ENCODE measurements at regions not wholly inside any gene's neighbourhood (a gene's known extent, or its start where the extent isn't known, plus 50 kb on each side); places are given as distances from the start of the nearest gene placed in this dataset.

DNA sequence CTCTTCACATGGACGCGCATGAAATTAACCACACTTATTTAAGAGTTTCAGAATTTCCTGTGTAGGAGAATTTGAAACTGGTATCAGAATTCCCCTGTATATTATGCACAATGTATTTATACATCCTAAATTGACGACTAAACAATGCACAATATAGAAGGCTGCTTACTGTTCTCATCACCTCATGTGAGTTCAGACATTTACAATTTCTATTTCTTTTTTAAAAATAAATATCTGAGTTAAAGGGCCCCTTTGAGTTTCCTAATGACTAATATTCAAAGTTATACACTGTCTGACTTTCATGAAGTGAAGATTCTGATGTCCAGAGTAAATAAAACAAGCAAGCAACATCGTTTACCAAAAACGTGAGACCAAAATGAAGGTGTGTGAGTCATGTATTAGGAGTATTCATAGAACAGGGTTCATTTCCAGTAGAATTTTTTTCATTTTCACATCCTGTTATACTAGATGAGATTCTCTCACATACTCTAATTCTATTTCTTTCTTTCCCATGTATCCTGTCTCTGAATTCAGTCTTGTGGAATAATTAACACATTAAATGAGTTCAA lies 406.2 kb downstream of the NUP35 start:
- DNase-seq (ENCODE audit: low read depth), result no peak
- H3K4me3 ChIP-seq (ENCODE audit: low read depth, low read length), result no peak overlapping the region
- TF ChIP-seq, protein P1, sequence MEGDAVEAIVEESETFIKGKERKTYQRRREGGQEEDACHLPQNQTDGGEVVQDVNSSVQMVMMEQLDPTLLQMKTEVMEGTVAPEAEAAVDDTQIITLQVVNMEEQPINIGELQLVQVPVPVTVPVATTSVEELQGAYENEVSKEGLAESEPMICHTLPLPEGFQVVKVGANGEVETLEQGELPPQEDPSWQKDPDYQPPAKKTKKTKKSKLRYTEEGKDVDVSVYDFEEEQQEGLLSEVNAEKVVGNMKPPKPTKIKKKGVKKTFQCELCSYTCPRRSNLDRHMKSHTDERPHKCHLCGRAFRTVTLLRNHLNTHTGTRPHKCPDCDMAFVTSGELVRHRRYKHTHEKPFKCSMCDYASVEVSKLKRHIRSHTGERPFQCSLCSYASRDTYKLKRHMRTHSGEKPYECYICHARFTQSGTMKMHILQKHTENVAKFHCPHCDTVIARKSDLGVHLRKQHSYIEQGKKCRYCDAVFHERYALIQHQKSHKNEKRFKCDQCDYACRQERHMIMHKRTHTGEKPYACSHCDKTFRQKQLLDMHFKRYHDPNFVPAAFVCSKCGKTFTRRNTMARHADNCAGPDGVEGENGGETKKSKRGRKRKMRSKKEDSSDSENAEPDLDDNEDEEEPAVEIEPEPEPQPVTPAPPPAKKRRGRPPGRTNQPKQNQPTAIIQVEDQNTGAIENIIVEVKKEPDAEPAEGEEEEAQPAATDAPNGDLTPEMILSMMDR (conservative IDR thresholded peaks at IDR 0.05; ENCODE audit: low read depth, low read length), result no peak

DNA sequence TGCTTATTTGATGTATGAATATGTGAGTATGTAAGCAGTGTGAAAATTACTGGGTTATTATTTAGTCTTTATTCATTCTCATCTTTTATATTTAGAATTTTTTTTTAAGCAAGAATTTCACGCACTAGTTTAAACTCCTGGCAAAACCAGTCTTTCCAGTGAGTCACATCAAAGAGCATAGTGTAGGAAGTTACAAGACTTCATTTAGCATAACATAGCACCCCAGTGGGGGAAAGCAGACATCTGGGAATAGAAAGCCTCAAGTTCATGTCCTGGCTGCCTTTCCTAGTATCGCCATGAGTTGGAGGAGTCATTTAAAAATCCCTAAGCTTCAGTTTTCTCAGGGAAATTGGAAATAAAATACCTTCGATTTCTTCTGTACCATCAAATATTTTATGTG lies 408.3 kb downstream of the NUP35 start:
- DNase-seq (ENCODE audit: low read depth), result no peak
- H3K4me3 ChIP-seq (ENCODE audit: low read depth, low read length), result no peak overlapping the region
- TF ChIP-seq, protein P1 (conservative IDR thresholded peaks at IDR 0.05; ENCODE audit: low read depth, low read length), result no peak

DNA sequence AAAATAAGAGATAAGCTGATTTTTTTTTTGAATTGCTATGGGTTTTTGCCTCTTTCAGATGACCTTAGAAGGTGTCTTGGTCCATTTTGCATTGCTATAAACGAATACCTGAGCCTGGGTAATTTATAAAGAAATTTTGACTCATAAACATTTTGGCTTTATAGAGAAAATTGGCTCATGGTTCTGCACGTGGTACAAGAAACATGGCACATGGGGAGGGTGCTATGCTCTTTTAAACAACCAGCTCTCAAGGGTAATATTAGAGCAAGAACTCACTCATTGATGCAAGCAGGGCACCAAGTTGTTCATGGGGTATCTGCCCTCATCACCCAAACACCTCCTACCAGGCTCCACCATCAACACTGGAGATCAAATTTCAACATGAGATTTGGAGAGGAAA lies 408.8 kb downstream of the NUP35 start:
- TF ChIP-seq, protein P1 (conservative IDR thresholded peaks at IDR 0.05; ENCODE audit: low read depth, low read length), result no peak
- H3K4me3 ChIP-seq (ENCODE audit: low read depth, low read length), result no peak overlapping the region
- DNase-seq (ENCODE audit: low read depth), result no peak

DNA sequence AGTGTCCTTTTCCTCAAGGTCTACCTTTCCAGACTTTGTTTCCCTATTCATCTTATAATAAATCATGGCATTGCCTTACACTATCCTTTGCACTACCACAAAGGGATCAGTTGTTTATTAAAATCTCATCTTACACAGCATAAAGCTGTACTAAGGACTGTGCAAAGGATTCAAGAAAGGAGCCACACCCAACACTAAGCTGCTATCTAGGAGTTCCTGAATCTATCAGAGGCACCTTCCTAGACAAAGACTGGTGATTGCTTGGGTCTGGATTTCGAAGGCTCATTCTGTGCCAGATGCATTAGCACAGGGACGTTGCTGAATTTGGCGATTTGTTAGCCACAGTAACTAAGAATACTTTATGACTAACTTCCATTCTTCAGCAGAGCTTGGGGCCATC lies 412.0 kb downstream of the NUP35 start:
- TF ChIP-seq, protein P1 (conservative IDR thresholded peaks at IDR 0.05; ENCODE audit: low read depth, low read length), result no peak
- H3K4me3 ChIP-seq (ENCODE audit: low read depth, low read length), result no peak overlapping the region
- DNase-seq (ENCODE audit: low read depth), result no peak

DNA sequence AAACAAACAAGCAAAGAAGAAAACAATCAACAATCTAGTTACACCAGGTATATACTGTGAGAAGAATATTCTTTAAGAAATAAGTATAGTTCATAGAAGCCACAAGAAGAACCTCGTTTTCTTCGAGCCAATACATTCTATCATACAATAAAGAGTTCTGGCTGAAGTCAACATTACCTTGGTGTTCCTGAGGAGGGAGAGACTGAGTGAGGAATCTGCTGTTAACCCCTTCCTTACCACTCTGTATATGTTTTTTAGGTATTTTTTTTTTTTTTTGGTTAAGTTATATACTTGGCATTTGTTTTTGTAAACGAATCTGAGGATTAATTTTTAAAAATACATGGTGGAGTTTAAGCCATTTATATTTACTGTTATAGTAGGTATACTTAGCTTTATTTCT lies 412.5 kb downstream of the NUP35 start:
- H3K4me3 ChIP-seq (ENCODE audit: low read depth, low read length), result no peak overlapping the region
- TF ChIP-seq, protein P1 (conservative IDR thresholded peaks at IDR 0.05; ENCODE audit: low read depth, low read length), result no peak
- DNase-seq (ENCODE audit: low read depth), result no peak

DNA sequence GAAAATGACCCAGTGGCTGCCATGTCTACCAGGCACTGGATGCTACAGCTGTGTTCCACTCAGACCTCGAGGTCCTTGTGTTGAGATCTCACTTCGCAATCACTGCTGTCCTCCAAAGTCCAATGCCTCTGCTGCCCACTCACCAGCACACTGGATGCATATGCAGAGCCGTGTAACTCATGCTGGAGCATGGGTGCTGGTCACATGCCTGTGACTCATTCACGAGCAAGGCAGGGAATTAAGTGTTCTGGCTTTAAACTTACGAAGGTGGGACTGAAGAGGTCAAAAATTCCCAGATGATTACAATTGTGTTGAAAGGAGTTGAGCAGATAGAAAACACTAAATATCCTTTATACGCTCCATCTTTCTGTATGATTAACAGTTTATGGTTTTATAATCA lies 417.5 kb downstream of the NUP35 start:
- peak; percentile 9 for DNase-seq (ENCODE audit: low read depth)
- TF ChIP-seq, protein P1 (conservative IDR thresholded peaks at IDR 0.05; ENCODE audit: low read depth, low read length), result no peak
- H3K4me3 ChIP-seq (ENCODE audit: low read depth, low read length), result no peak overlapping the region

DNA sequence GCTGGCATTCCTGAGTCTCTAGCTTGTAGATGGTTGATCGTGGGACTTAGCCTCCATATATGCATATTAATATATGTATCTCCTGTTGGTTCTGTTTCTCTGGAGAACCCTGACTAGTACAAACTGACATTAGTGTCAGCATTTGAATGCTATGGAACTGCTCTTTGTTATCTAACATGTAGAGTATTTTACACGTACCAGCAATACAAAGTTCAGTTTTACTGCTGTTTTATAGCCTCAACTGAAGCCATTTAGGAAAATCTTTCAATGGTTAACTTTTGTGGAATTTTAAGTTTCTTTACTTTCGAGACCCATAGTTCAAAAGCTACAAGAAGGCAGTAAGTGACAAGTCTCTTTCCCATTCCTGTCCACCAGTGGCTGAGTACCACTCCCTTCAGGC lies 418.4 kb downstream of the NUP35 start:
- TF ChIP-seq, protein P1 (conservative IDR thresholded peaks at IDR 0.05; ENCODE audit: low read depth, low read length), result no peak

More for the DNA sequence above, 418.4 kb downstream of the NUP35 start:
- H3K4me3 ChIP-seq (ENCODE audit: low read depth, low read length), result no peak overlapping the region
- DNase-seq (ENCODE audit: low read depth), result no peak

All from choroid plexus epithelial cell (primary cell).